ENCODE measurements at regions not wholly inside any gene's neighbourhood (a gene's known extent, or its start where the extent isn't known, plus 50 kb on each side); places are given as distances from the start of the nearest gene placed in this dataset.

GRCh38 chr15:56868170-56868569 lies 50.3 kb upstream of the TCF12 start:
- POLR2A ChIA-PET, result no interaction called here
- Mint-ChIP-seq H3K4me1 (no peaks in the 10 kb centered on the region), H3K4me3 (no peak overlapping the region), H3K27ac (no peak overlapping the region), H3K9me3 (no peaks in the 10 kb centered on the region), H3K36me3 (no peaks in the 10 kb centered on the region), H3K27me3 (no peaks in the 10 kb centered on the region)
- DNase-seq (no peak), ATAC-seq (no peak)

GRCh38 chr15:56866803-56867202 lies 51.6 kb upstream of the TCF12 start:
- Mint-ChIP-seq H3K27me3 (no peaks in the 10 kb centered on the region), H3K4me1 (no peaks in the 10 kb centered on the region), H3K36me3 (no peaks in the 10 kb centered on the region), H3K9me3 (peaks cover 0 to 5% (median 0%) of the 10 kb centered on the region in 9 donors), H3K27ac (no peak overlapping the region), H3K4me3 (no peak overlapping the region)
- POLR2A ChIA-PET, result no interaction called here
- ATAC-seq (no peak), DNase-seq (no peak)

- ATAC-seq (no peak), DNase-seq (no peak)
- Mint-ChIP-seq H3K4me3 (no peak overlapping the region), H3K36me3 (peaks cover 3 to 8% (median 7%) of the 10 kb centered on the region in 3 donors), H3K27ac (no peak overlapping the region), H3K4me1 (no peaks in the 10 kb centered on the region), H3K9me3 (peaks cover 0 to 7% (median 0%) of the 10 kb centered on the region in 9 donors), H3K27me3 (peaks cover 0 to 5% (median 2%) of the 10 kb centered on the region in 5 donors)
- POLR2A ChIA-PET, result interaction anchor here (0.7 kb wide), 1 partner anchor 21 kb away, joined by 3 read pairs; no protein-coding TSS in a partner anchor
These were observed 60.6 kb upstream of the TCF12 start for GRCh38 chr15:56857828-56858227.

GRCh38 chr15:56856934-56857333 lies 61.5 kb upstream of the TCF12 start:
- peaks cover 0 to 4% (median 0%) of the 10 kb centered on the region in 9 donors for H3K9me3 Mint-ChIP-seq
- ATAC-seq (no peak), DNase-seq (no peak)
- H3K4me1 Mint-ChIP-seq, result no peaks in the 10 kb centered on the region
- peaks cover 0 to 5% (median 2%) of the 10 kb centered on the region in 5 donors for H3K27me3 Mint-ChIP-seq
- POLR2A ChIA-PET, result no interaction called here
- H3K36me3 Mint-ChIP-seq, result peaks cover 3 to 11% (median 7%) of the 10 kb centered on the region in 3 donors
- no peak overlapping the region for H3K4me3 Mint-ChIP-seq
- no peak overlapping the region for H3K27ac Mint-ChIP-seq

GRCh38 chr15:56844892-56845291 lies 73.6 kb upstream of the TCF12 start:
- peaks cover 0 to 2% (median 0%) of the 10 kb centered on the region in 5 donors for H3K27me3 Mint-ChIP-seq
- H3K9me3 Mint-ChIP-seq, result no peaks in the 10 kb centered on the region
- no peak for ATAC-seq
- no peaks in the 10 kb centered on the region for H3K4me1 Mint-ChIP-seq
- POLR2A ChIA-PET, result no interaction called here
- no peak overlapping the region for H3K4me3 Mint-ChIP-seq
- no peak for DNase-seq
- peaks cover 0 to 11% (median 7%) of the 10 kb centered on the region in 3 donors for H3K36me3 Mint-ChIP-seq
- peak overlapping the region in 1 of 10 donors; percentile 22 for H3K27ac Mint-ChIP-seq

GRCh38 chr15:56844471-56844870 lies 74.0 kb upstream of the TCF12 start:
- ATAC-seq (no peak), DNase-seq (no peak)
- peaks cover 0 to 2% (median 0%) of the 10 kb centered on the region in 5 donors for H3K27me3 Mint-ChIP-seq
- H3K4me3 Mint-ChIP-seq, result no peak overlapping the region
- no peaks in the 10 kb centered on the region for H3K4me1 Mint-ChIP-seq
- H3K36me3 Mint-ChIP-seq, result peaks cover 0 to 9% (median 6%) of the 10 kb centered on the region in 3 donors
- no peak overlapping the region for H3K27ac Mint-ChIP-seq
- POLR2A ChIA-PET, result no interaction called here
- no peaks in the 10 kb centered on the region for H3K9me3 Mint-ChIP-seq

GRCh38 chr15:56839641-56840040 lies 78.8 kb upstream of the TCF12 start:
- Mint-ChIP-seq H3K36me3 (peaks cover 0 to 3% (median 0%) of the 10 kb centered on the region in 3 donors), H3K4me3 (no peak overlapping the region)
- POLR2A ChIA-PET, result no interaction called here

GRCh38 chr15:56839099-56839498 lies 79.3 kb upstream of the TCF12 start:
- POLR2A ChIA-PET, result no interaction called here
- H3K4me3 Mint-ChIP-seq, result no peak overlapping the region
- no peak for ATAC-seq

More at GRCh38 chr15:56839641-56840040, 78.8 kb upstream of the TCF12 start:
- H3K9me3 Mint-ChIP-seq, result no peaks in the 10 kb centered on the region
- no peak for ATAC-seq
- no peak overlapping the region for H3K27ac Mint-ChIP-seq
- DNase-seq, result no peak
- H3K27me3 Mint-ChIP-seq, result peaks cover 0 to 2% (median 0%) of the 10 kb centered on the region in 5 donors
- H3K4me1 Mint-ChIP-seq, result peaks cover 0 to 13% (median under 1%) of the 10 kb centered on the region in 4 donors

GRCh38 chr15:56838085-56838484 lies 80.4 kb upstream of the TCF12 start:
- ATAC-seq, result no peak
- POLR2A ChIA-PET, result interaction anchor here (0.9 kb wide), 1 partner anchor 44 kb away, joined by 3 read pairs; no protein-coding TSS in a partner anchor
- no peak for DNase-seq
- Mint-ChIP-seq H3K27me3 (peaks cover 0 to 2% (median 0%) of the 10 kb centered on the region in 5 donors), H3K27ac (no peak overlapping the region), H3K9me3 (no peaks in the 10 kb centered on the region), H3K36me3 (peaks cover 0 to 3% (median 0%) of the 10 kb centered on the region in 3 donors), H3K4me3 (no peak overlapping the region), H3K4me1 (peaks cover 0 to 13% (median under 1%) of the 10 kb centered on the region in 4 donors)

More at GRCh38 chr15:56839099-56839498, 79.3 kb upstream of the TCF12 start:
- Mint-ChIP-seq H3K27ac (no peak overlapping the region), H3K27me3 (peaks cover 0 to 2% (median 0%) of the 10 kb centered on the region in 5 donors), H3K36me3 (peaks cover 0 to 3% (median 0%) of the 10 kb centered on the region in 3 donors), H3K9me3 (no peaks in the 10 kb centered on the region), H3K4me1 (peaks cover 0 to 13% (median under 1%) of the 10 kb centered on the region in 4 donors)
- no peak for DNase-seq

GRCh38 chr15:56837273-56837672 lies 81.2 kb upstream of the TCF12 start:
- Mint-ChIP-seq H3K27ac (no peak overlapping the region), H3K27me3 (no peaks in the 10 kb centered on the region), H3K4me3 (no peak overlapping the region), H3K36me3 (peaks cover 0 to 3% (median 0%) of the 10 kb centered on the region in 3 donors), H3K9me3 (no peaks in the 10 kb centered on the region), H3K4me1 (peaks cover 0 to 13% (median under 1%) of the 10 kb centered on the region in 4 donors)
- POLR2A ChIA-PET, result interaction anchor here (0.9 kb wide), 1 partner anchor 43 kb away, joined by 3 read pairs; no protein-coding TSS in a partner anchor
- DNase-seq (no peak), ATAC-seq (no peak)

GRCh38 chr15:56835718-56836171 lies 82.7 kb upstream of the TCF12 start:
- no peaks in the 10 kb centered on the region for H3K36me3 Mint-ChIP-seq
- H3K27ac Mint-ChIP-seq, result no peak overlapping the region
- no peak overlapping the region for H3K4me3 Mint-ChIP-seq
- ATAC-seq, result no peak
- H3K9me3 Mint-ChIP-seq, result no peaks in the 10 kb centered on the region
- DNase-seq, result no peak
- H3K27me3 Mint-ChIP-seq, result no peaks in the 10 kb centered on the region
- POLR2A ChIA-PET, result no interaction called here
- H3K4me1 Mint-ChIP-seq, result peaks cover 0 to 13% (median under 1%) of the 10 kb centered on the region in 4 donors

GRCh38 chr15:56832125-56832524 lies 86.3 kb upstream of the TCF12 start:
- H3K36me3 Mint-ChIP-seq, result no peaks in the 10 kb centered on the region

GRCh38 chr15:56831467-56832005 lies 86.9 kb upstream of the TCF12 start:
- H3K27ac Mint-ChIP-seq, result no peak overlapping the region
- no peaks in the 10 kb centered on the region for H3K9me3 Mint-ChIP-seq
- DNase-seq, result no peak
- no peak overlapping the region for H3K4me3 Mint-ChIP-seq
- ATAC-seq, result no peak
- no peaks in the 10 kb centered on the region for H3K36me3 Mint-ChIP-seq
- no peaks in the 10 kb centered on the region for H3K4me1 Mint-ChIP-seq
- no peaks in the 10 kb centered on the region for H3K27me3 Mint-ChIP-seq
- POLR2A ChIA-PET, result no interaction called here

More at GRCh38 chr15:56832125-56832524, 86.3 kb upstream of the TCF12 start:
- ATAC-seq (no peak), DNase-seq (no peak)
- Mint-ChIP-seq H3K9me3 (no peaks in the 10 kb centered on the region), H3K27me3 (no peaks in the 10 kb centered on the region), H3K4me1 (no peaks in the 10 kb centered on the region), H3K4me3 (no peak overlapping the region), H3K27ac (no peak overlapping the region)
- POLR2A ChIA-PET, result no interaction called here

- H3K27me3 Mint-ChIP-seq, result peaks cover 0 to 4% (median 0%) of the 10 kb centered on the region in 5 donors
- no peaks in the 10 kb centered on the region for H3K9me3 Mint-ChIP-seq
- H3K36me3 Mint-ChIP-seq, result no peaks in the 10 kb centered on the region
- POLR2A ChIA-PET, result no interaction called here
- ATAC-seq, result no peak
- DNase-seq, result no peak
- peaks cover 0 to 2% (median 0%) of the 10 kb centered on the region in 4 donors for H3K4me1 Mint-ChIP-seq
- H3K27ac Mint-ChIP-seq, result no peak overlapping the region
- no peak overlapping the region for H3K4me3 Mint-ChIP-seq
These were observed 90.9 kb upstream of the ZNF280D start for GRCh38 chr15:56824175-56824574.
